ENCODE measurements at regions not wholly inside any gene's neighbourhood (a gene's known extent, or its start where the extent isn't known, plus 50 kb on each side); places are given as distances from the start of the nearest gene placed in this dataset.

DNA sequence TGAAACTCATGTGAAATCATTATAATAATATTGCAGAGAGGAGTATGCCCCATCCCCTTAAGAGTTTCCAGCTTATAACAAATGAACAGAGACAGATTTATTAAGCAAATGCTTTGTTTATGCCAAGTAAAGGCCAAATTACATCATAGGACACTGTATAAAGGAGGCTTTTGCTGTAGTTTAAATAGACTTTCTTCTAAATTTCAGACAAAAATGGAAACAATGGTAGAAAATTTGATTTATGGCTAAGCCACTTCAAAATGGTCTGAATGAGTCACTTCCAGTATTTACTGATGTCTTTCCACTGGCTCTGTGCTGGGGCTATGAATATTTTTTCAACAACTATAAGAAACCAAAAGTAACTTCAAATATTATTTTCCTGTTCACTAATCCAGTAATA, 81.1 kb upstream of the ST6GALNAC5 start:
- TF ChIP-seq, protein P1, sequence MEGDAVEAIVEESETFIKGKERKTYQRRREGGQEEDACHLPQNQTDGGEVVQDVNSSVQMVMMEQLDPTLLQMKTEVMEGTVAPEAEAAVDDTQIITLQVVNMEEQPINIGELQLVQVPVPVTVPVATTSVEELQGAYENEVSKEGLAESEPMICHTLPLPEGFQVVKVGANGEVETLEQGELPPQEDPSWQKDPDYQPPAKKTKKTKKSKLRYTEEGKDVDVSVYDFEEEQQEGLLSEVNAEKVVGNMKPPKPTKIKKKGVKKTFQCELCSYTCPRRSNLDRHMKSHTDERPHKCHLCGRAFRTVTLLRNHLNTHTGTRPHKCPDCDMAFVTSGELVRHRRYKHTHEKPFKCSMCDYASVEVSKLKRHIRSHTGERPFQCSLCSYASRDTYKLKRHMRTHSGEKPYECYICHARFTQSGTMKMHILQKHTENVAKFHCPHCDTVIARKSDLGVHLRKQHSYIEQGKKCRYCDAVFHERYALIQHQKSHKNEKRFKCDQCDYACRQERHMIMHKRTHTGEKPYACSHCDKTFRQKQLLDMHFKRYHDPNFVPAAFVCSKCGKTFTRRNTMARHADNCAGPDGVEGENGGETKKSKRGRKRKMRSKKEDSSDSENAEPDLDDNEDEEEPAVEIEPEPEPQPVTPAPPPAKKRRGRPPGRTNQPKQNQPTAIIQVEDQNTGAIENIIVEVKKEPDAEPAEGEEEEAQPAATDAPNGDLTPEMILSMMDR (conservative IDR thresholded peaks at IDR 0.05; ENCODE audit: low read depth, low read length): no peak
- no peak for DNase-seq (ENCODE audit: low read depth)

DNA sequence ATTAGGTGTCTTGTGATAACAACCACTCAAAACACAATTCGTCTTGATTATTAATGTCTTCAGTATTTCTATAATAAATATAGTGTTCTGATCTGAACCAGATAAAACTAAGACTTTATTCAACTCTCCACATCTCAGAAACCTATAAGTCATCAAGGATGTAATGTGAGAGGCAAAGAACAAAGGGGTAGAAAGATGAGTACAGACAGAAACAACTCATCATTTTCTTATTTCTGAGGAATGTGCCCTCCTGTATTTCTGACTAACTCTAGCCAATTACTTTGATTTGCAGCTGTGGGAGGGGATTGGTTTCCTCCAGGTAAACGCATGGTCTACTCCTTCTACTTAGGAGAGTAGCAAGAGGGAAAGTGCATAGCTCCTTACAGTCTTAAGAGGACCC, 73.7 kb upstream of the ST6GALNAC5 start:
- TF ChIP-seq, protein P1 (conservative IDR thresholded peaks at IDR 0.05; ENCODE audit: low read depth, low read length): no peak
- no peak for DNase-seq (ENCODE audit: low read depth)
- no peak overlapping the region for H3K4me3 ChIP-seq (ENCODE audit: low read length)

More for the DNA sequence above, 81.1 kb upstream of the ST6GALNAC5 start:
- H3K4me3 ChIP-seq (ENCODE audit: low read length): no peak overlapping the region

DNA sequence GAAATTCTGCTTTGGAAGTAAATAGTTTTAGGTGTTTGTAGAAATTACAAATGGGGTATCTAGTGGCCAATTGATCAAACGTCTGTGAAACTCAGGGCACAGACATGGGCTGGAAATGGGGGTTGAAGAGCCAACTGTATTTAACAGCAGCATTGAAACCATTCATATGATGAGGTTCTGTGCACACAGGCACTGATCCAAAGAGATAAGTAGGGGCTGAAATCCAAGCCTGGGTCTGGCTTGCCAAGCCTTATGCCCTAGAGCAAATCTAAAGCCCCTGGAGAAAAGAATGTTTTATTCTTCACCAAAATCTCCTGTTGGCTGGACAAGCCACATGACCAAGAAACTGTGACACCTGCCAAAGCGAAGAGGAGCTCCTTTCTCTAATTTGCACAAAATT, 67.6 kb upstream of the ST6GALNAC5 start:
- TF ChIP-seq, protein P1 (conservative IDR thresholded peaks at IDR 0.05; ENCODE audit: low read depth, low read length): no peak
- no peak for DNase-seq (ENCODE audit: low read depth)
- no peak overlapping the region for H3K4me3 ChIP-seq (ENCODE audit: low read length)

DNA sequence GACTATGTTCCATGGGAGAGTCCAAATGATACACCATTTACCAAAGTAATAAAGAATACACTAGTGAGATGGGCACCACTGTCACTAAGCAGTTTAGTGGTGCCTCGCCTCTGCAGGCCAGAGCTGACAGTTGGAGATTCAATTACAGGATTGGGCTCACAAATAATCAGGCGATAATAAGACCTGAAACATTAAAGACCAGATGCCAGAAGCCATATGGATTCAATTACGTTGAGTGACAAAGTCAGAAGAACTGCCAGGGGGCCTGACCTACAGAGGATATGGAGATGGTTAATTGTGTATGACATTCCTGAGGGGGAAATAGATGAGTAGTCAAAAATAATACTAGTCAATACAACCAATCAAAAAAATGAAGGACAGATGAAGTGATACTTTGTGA, 65.2 kb upstream of the ST6GALNAC5 start:
- TF ChIP-seq, protein P1 (conservative IDR thresholded peaks at IDR 0.05; ENCODE audit: low read depth, low read length): no peak
- H3K4me3 ChIP-seq (ENCODE audit: low read length): no peak overlapping the region
- no peak for DNase-seq (ENCODE audit: low read depth)

DNA sequence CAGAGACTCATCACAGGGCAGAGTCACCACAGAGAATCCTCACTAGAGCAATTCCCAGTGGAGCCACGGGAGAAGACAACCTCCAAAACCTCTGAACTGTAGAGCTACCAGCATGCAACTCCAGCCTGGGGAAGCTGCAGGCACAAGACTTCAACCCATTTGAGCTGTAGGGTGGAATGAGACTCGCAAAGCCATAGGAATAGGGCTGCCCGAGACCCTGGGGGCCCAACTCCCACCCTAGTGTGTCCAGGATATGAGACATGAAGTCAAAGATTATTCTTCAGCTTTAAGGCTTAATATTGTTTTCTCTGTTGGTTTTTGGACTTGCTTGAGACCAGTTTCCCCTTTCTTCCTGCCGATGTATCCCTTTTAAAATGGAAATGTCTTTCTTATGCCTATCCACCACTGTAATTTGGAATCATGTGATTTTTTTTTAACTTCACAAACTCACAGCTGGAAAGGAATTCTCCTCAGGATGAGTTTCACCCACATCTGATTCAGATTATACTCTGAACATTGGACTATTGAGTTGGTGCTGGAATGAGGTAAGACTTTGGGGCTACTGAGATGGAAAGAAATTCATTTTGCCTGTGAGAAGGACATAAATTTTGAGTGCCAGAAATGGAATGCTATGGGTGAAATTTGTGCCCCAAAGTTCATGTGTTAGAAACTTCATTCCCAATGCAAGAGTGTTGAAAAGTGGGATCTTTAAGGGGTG, 59.6 kb upstream of the ST6GALNAC5 start:
- TF ChIP-seq, protein P1 (conservative IDR thresholded peaks at IDR 0.05; ENCODE audit: low read depth, low read length): no peak
- no peak overlapping the region for H3K4me3 ChIP-seq (ENCODE audit: low read length)
- DNase-seq (ENCODE audit: low read depth): no peak
